DOHH2 (cell line): ENCODE measurements at regions not wholly inside any gene's neighbourhood (a gene's known extent, or its start where the extent isn't known, plus 50 kb on each side); places are given as distances from the start of the nearest gene placed in this dataset.

Experiments
- EZH2phosphoT487 ChIP-seq: fragments of 200-600 bp; sonication (generic); IDR thresholded peaks from 2 replicates; pipeline ENCODE4 v1.6.1; 2017; ENCODE audit warnings: borderline replicate concordance, mild to moderate bottlenecking, antibody characterized with exemption, low read length, moderate library complexity, mixed read lengths
- TF ChIP-seq, protein P1 (sequence below): fragments of 200-600 bp; sonication (generic); IDR thresholded peaks from one replicate; pipeline ENCODE4 v1.5.1; 2014; ENCODE audit warnings: antibody characterized with exemption, mild to moderate bottlenecking, low read depth, low read length; ENCODE audit not compliant: poor library complexity, severe bottlenecking

DNA sequence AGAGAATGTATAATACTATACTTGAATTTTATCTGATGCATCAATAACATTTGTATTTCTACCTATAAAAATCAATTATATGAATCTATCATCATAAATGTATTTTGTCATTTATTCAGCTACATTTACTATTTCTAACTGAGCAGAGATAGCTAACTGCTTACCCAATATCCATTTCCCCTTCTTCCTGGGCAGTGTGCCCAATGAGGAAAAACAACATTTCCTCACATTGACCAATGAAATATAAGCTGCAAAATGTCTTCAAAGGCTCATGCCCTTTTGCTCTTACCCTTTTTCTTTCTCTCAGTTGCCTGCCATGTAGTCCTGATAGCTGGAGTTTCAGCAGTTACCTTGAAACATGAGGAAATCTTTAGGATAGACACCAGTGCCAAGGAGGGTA lies 385.8 kb upstream of the PCSK5 start:
- TF ChIP-seq, protein P1, sequence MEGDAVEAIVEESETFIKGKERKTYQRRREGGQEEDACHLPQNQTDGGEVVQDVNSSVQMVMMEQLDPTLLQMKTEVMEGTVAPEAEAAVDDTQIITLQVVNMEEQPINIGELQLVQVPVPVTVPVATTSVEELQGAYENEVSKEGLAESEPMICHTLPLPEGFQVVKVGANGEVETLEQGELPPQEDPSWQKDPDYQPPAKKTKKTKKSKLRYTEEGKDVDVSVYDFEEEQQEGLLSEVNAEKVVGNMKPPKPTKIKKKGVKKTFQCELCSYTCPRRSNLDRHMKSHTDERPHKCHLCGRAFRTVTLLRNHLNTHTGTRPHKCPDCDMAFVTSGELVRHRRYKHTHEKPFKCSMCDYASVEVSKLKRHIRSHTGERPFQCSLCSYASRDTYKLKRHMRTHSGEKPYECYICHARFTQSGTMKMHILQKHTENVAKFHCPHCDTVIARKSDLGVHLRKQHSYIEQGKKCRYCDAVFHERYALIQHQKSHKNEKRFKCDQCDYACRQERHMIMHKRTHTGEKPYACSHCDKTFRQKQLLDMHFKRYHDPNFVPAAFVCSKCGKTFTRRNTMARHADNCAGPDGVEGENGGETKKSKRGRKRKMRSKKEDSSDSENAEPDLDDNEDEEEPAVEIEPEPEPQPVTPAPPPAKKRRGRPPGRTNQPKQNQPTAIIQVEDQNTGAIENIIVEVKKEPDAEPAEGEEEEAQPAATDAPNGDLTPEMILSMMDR: no peak
- no peak for TF ChIP-seq EZH2phosphoT487
